ENCODE measurements at regions not wholly inside any gene's neighbourhood (a gene's known extent, or its start where the extent isn't known, plus 50 kb on each side); places are given as distances from the start of the nearest gene placed in this dataset.

DNA sequence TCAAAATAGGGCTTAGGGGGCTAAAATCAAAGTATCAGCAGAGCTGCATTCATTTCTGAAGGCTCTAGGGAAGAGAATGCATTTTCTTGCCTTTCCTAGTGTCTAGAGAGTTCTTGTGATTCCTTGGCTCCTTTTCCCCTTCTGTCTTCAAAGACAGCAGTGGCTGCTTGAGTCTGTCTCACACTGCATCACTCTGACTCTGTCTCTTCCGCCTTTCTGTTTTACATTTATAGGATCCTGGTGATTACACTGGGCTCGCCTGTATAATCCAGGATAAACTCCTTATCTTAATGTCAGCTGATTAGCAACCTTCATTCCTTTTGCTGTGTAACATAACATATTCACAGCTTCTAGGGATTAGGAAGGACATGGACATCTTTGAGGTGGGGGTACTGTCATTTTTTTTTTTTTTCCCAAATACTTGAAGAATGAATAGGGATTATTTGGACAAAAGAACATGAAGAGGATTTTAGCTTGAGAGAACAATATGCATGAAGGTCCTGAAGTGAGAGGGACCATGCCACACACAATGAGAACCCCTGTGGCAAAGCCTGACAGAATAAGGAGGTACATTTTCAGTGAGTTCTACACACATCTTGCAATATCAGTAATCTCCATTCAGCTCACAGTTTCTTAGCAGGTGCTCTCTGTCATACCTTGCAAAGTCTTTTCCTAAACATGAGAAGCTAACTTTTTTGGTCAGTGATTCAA is 267.6 kb downstream of the FAM170A start:
- TF ChIP-seq DPF2 (IDR thresholded peaks at IDR 0.05) (no peak), NRF1 (conservative IDR thresholded peaks at IDR 0.05 in 1 of 2, IDR thresholded peaks at IDR 0.05 in 1 of 2) (no peak), TSC22D4 (tag; IDR thresholded peaks at IDR 0.05) (no peak), ZNF253 (CRISPR knock-in tag; conservative IDR thresholded peaks at IDR 0.05) (no peak), MTF1 (CRISPR knock-in tag; IDR thresholded peaks at IDR 0.05; ENCODE audit: borderline replicate concordance) (no peak), SNRNP70 (optimal IDR thresholded peaks at IDR 0.05; ENCODE audit: low read depth, low read length) (no peak), TCFL5 (CRISPR knock-in tag; conservative IDR thresholded peaks at IDR 0.05) (no peak), NFRKB (IDR thresholded peaks at IDR 0.05; ENCODE audit: low read depth) (no peak), MBD1 (CRISPR knock-in tag; IDR thresholded peaks at IDR 0.05) (no peak), ARHGAP35 (IDR thresholded peaks at IDR 0.05; ENCODE audit: partially characterized antibody) (no peak), RBM15 (IDR thresholded peaks at IDR 0.05; ENCODE audit: insufficient read depth, low read length) (no peak), MCM5 (IDR thresholded peaks at IDR 0.05; ENCODE audit: low read depth) (no peak), HLTF (IDR thresholded peaks at IDR 0.05) (no peak), RAD51 (IDR thresholded peaks at IDR 0.05; ENCODE audit: borderline replicate concordance, low read depth) (no peak), MCM2 (IDR thresholded peaks at IDR 0.05; ENCODE audit: low read depth) (no peak), SMARCC2 (IDR thresholded peaks at IDR 0.05; ENCODE audit: low read depth) (no peak), PHB (CRISPR knock-in tag; IDR thresholded peaks at IDR 0.05) (no peak), HNRNPLL (IDR thresholded peaks at IDR 0.05; ENCODE audit: low read depth, low read length, poor library complexity, severe bottlenecking) (no peak), SP1 (CRISPR knock-in tag; IDR thresholded peaks at IDR 0.05) (no peak)
- TF ChIP-seq, protein P1, sequence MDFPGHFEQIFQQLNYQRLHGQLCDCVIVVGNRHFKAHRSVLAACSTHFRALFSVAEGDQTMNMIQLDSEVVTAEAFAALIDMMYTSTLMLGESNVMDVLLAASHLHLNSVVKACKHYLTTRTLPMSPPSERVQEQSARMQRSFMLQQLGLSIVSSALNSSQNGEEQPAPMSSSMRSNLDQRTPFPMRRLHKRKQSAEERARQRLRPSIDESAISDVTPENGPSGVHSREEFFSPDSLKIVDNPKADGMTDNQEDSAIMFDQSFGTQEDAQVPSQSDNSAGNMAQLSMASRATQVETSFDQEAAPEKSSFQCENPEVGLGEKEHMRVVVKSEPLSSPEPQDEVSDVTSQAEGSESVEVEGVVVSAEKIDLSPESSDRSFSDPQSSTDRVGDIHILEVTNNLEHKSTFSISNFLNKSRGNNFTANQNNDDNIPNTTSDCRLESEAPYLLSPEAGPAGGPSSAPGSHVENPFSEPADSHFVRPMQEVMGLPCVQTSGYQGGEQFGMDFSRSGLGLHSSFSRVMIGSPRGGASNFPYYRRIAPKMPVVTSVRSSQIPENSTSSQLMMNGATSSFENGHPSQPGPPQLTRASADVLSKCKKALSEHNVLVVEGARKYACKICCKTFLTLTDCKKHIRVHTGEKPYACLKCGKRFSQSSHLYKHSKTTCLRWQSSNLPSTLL (IDR thresholded peaks at IDR 0.05): no peak
- Histone ChIP-seq H3K9me3 (replicated peaks; ENCODE audit: control insufficient read depth, insufficient read depth, low read depth, low read length) (no peaks in the 10 kb centered on the region), H3K79me2 (ENCODE audit: control insufficient read depth, insufficient read depth, low read length) (no peaks in the 10 kb centered on the region), H3K4me2 (ENCODE audit: insufficient read depth, low read length) (no peak overlapping the region), H3K4me1 (replicated peaks in 1 of 2; ENCODE audit: control insufficient read depth in 2 of 2, insufficient read depth in 2 of 2, low read length in 2 of 2) (no peaks in the 10 kb centered on the region), H3K9ac (ENCODE audit: insufficient read depth in 1 of 2, low read depth in 2 of 2, low read length in 2 of 2) (no peak overlapping the region), H2AFZ (ENCODE audit: low read depth, low read length) (no peak overlapping the region), H3K9me1 (ENCODE audit: control insufficient read depth, insufficient read depth, low read length) (no peaks in the 10 kb centered on the region), H4K20me1 (replicated peaks; ENCODE audit: control insufficient read depth, insufficient read depth, low read length) (no peaks in the 10 kb centered on the region), H3K4me3 (no peak overlapping the region), H3K27ac (ENCODE audit: extremely low read depth, low read depth, low read length) (no peak overlapping the region), H3K36me3 (ENCODE audit: control insufficient read depth, insufficient read depth, low read length) (no peaks in the 10 kb centered on the region), H3K27me3 (ENCODE audit: control insufficient read depth in 2 of 2, insufficient read depth in 2 of 2, low read length in 2 of 2) (no peaks in the 10 kb centered on the region)
- ChIA-PET POLR2A (no interaction called here), CTCF (ENCODE audit: low intra/inter-chr PET ratio) (interaction anchor here (0.6 kb wide), 1 partner anchor 1296 kb away, joined by 3 read pairs; no protein-coding TSS in a partner anchor)
- FAIRE-seq: no peak
- no peak for ATAC-seq
- no TSS peak for BruUV-seq (replicated peaks)
- WGBS (ENCODE audit: insufficient coverage, low coverage, missing lambda C conversion rate): 0% methylated on average over 2 of the region's 2 CpGs
- in situ Hi-C loops (cut with MboI): no loop called here
- intact Hi-C loops (cut with micrococcal nuclease): no loop called here
- no peak for DNase-seq (ENCODE audit: extremely low read depth in 1 of 4, low spot score in 3 of 4)

Data from K562 (cell line).